ENCODE measurements at regions not wholly inside any gene's neighbourhood (a gene's known extent, or its start where the extent isn't known, plus 50 kb on each side); places are given as distances from the start of the nearest gene placed in this dataset.

GRCh38 chr4:14602206-14602605 is 400.1 kb upstream of the CPEB2 start:
- no peak for TF ChIP-seq CTCF (IDR thresholded peaks at IDR 0.05; ENCODE audit: low read depth, low read length, poor library complexity, severe bottlenecking)
- no peak for TF ChIP-seq EZH2phosphoT487 (IDR thresholded peaks at IDR 0.05; ENCODE audit: borderline replicate concordance, low read length)

Data from DOHH2 (cell line).